Lung (tissue), 11 donors: ENCODE measurements at regions not wholly inside any gene's neighbourhood (a gene's known extent, or its start where the extent isn't known, plus 50 kb on each side); places are given as distances from the start of the nearest gene placed in this dataset.
A peak's percentile ranks its signal among the peaks of the same experiment; 100 is the strongest.

Experiments used
- ATAC-seq: fragments of 200-7000 bp; cut with Tn5 transposase; one replicate; pipeline ENCODE4 v1.9.1; 2020; ENCODE audit warnings: moderate number of reproducible peaks; ENCODE audit not compliant: insufficient read depth, low FRiP score
- DNase-seq, 3 donors: peaks; one replicate each; pipeline ENCODE4 v3.0.0-alpha.2; 2013 to 2017
- H3K27ac ChIP-seq, 2 donors: one replicate each; pipeline ENCODE4 v1.5.1; 2013; ENCODE audit warnings: mild to moderate bottlenecking in 2 of 2, moderate library complexity in 2 of 2, control low read depth in 1 of 2, inconsistent platforms in 1 of 2, low read depth in 1 of 2, low read length in 1 of 2
- H3K27me3 ChIP-seq, 3 donors: one replicate each; pipeline ENCODE4 v1.5.1; 2013; ENCODE audit warnings: low read length in 2 of 3; ENCODE audit not compliant: control insufficient read depth in 3 of 3, insufficient read depth in 3 of 3
- H3K36me3 ChIP-seq, 4 donors: one replicate each; pipeline ENCODE4 v1.5.1; 2013; ENCODE audit warnings: low read length in 4 of 4, mild to moderate bottlenecking in 1 of 4, moderate library complexity in 1 of 4; ENCODE audit not compliant: control insufficient read depth in 4 of 4, insufficient read depth in 4 of 4
- H3K4me1 ChIP-seq, 5 donors: one replicate each; pipeline ENCODE4 v1.5.1; 2013; ENCODE audit warnings: low read length in 5 of 5, mild to moderate bottlenecking in 2 of 5, moderate library complexity in 1 of 5; ENCODE audit not compliant: control insufficient read depth in 5 of 5, insufficient read depth in 5 of 5
- H3K4me3 ChIP-seq: one replicate; pipeline ENCODE4 v1.5.1; 2013; ENCODE audit warnings: mild to moderate bottlenecking, control low read depth, moderate library complexity
- H3K9ac ChIP-seq, 2 donors: one replicate each; pipeline ENCODE4 v1.5.1; 2013; ENCODE audit warnings: low read length in 2 of 2, control low read depth in 1 of 2; ENCODE audit not compliant: insufficient read depth in 1 of 2
- H3K9me3 ChIP-seq, 4 donors: one replicate each; pipeline ENCODE4 v1.5.1; 2013; ENCODE audit warnings: low read length in 3 of 4, mild to moderate bottlenecking in 1 of 4, moderate library complexity in 1 of 4; ENCODE audit not compliant: control insufficient read depth in 4 of 4, insufficient read depth in 3 of 4
- WGBS, 2 donors: extraction: QIAGEN DNeasy Blood & Tissue Kit; methylation state at CpG; one replicate each; pipeline ENCODE4 v1.1.7; 2013; 5-methylcytosine and 5-hydroxymethylcytosine counted together
- TF ChIP-seq, protein P1 (sequence below): IDR thresholded peaks from 2 replicates; pipeline ENCODE4 v1.5.1; 2012; ENCODE audit warnings: mild to moderate bottlenecking; ENCODE audit errors: control extremely low read depth, extremely low read depth
- donor health status: control.
- donor health status: control.
- donor health status: Bipolar disorder and iron deficiency.
- donor health status: healthy.
- donor health status: DM: yes; HTN: yes; CAD: no.

DNA sequence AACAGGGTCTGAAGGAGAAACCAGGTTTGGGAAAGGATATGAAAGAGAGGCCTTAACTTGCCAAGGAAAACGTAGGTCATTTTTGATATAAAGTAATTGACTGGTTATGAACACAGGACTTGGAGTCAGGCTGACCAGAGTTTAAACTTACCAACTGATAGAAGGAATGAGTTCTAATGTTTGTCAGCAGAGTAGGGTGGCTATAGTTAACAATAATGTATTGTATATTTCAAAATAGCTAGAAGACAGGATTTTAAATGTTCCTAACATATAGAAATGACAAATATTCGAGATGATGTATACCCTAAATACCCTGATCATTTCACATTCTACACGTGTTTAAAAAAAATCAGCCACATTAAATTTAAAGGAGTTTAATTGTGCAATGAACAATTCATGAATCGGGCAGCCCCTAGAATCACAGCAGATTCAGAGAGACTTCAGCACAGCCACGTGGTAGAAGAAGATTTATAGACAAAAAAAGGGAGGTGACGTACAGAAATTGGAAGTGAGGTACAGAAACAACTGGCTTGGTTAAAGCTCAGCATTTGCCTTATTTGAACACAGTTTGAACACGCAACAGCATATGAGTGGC, 52.5 kb upstream of the PLEKHG7 start:
- Histone ChIP-seq H3K27ac (no peak overlapping the region), H3K9me3 (no peaks in the 10 kb centered on the region), H3K4me3 (no peak overlapping the region), H3K9ac (no peak overlapping the region), H3K27me3 (no peaks in the 10 kb centered on the region), H3K36me3 (no peaks in the 10 kb centered on the region), H3K4me1 (peaks cover 0 to 2% (median 0%) of the 10 kb centered on the region in 5 donors)
- no peak for ATAC-seq
- TF ChIP-seq, protein P1, sequence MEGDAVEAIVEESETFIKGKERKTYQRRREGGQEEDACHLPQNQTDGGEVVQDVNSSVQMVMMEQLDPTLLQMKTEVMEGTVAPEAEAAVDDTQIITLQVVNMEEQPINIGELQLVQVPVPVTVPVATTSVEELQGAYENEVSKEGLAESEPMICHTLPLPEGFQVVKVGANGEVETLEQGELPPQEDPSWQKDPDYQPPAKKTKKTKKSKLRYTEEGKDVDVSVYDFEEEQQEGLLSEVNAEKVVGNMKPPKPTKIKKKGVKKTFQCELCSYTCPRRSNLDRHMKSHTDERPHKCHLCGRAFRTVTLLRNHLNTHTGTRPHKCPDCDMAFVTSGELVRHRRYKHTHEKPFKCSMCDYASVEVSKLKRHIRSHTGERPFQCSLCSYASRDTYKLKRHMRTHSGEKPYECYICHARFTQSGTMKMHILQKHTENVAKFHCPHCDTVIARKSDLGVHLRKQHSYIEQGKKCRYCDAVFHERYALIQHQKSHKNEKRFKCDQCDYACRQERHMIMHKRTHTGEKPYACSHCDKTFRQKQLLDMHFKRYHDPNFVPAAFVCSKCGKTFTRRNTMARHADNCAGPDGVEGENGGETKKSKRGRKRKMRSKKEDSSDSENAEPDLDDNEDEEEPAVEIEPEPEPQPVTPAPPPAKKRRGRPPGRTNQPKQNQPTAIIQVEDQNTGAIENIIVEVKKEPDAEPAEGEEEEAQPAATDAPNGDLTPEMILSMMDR: no peak
- 76 to 77% methylated on average over 7 of the region's 7 CpGs for WGBS, 2 donors
- no peak for DNase-seq

DNA sequence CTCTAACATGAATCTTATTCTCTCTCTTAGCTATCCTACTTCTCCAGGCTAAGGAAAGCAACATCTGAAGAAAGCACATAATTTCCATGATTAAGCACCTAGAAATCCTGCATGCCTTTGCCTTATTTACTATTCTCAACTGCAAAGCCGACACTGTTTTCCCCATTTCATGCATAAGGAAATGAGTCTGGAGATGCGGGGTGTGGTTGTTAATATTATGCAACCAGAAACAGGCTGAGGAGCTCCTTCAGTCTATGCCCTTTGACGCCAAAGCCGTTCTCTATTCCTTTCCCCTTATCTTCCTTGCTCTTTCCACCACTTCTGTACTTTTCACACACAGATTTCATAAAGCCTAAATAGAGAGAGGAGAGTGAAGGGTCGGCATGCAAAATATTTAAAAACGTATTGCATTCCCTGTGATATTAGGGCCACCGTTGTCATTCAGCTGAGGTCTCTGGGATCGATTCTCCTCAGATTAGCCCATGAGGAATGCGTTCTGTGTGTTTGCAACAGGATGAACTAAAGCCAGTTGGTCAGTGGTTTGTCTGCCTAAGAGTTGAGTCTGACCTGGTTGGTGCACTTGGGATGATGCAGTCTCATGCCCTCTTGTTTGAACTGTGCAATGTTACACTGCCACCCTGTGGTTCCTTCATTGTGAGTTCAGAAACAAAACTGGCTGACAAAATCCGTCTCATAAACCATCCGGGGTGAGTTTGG, 53.1 kb upstream of the PLEKHG7 start:
- peaks cover 0 to 2% (median 0%) of the 10 kb centered on the region in 5 donors for H3K4me1 ChIP-seq
- WGBS, 2 donors: 27 to 33% methylated on average over 11 of the region's 11 CpGs
- H3K9ac ChIP-seq: no peak overlapping the region
- no peak overlapping the region for H3K27ac ChIP-seq
- ATAC-seq (peak; percentile 86), DNase-seq (peak; percentile 67 to 92 (median 86))
- no peaks in the 10 kb centered on the region for H3K36me3 ChIP-seq
- H3K27me3 ChIP-seq: no peaks in the 10 kb centered on the region
- no peaks in the 10 kb centered on the region for H3K9me3 ChIP-seq
- TF ChIP-seq, protein P1: peak; percentile 53
- H3K4me3 ChIP-seq: no peak overlapping the region

DNA sequence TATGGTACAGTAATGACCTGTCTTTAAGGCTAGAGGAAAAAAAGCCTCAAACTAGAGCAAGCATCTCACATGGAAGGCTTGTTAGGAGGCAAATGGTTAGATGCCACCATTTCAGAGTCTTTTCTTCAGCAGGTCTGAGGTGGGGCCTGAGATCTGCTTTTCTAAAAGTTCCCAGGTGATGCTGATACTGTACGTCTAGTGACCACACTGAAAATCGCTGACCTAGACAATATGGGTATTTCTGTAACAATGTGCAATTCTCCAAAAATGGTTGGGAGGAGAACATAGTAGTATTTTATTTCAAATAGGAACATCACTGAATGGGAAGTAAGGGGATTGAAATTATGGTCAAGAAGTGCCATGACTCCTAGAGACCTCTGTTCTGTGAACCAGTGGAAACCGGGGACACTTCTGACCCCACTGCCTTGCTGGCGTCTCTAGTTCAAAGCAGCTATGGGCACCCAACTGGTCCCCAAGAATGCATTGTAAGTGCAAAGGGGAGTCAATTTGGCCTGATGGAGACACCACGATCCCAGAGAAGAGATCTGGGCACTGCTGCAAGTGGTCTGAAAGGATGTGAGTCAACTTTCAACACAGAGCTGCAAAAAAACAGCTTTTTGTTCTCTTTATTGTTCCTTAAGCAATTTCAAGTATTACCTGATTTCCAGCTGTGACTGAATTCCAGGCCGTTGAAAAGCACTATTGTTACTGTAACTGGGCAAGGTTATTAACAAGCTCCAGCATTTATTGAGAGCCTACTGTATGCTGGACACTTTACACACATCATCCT, 54.4 kb upstream of the PLEKHG7 start:
- ATAC-seq (no peak), DNase-seq (no peak)
- H3K27me3 ChIP-seq: no peaks in the 10 kb centered on the region
- peaks cover 0 to 2% (median 0%) of the 10 kb centered on the region in 5 donors for H3K4me1 ChIP-seq
- no peak overlapping the region for H3K9ac ChIP-seq
- no peaks in the 10 kb centered on the region for H3K36me3 ChIP-seq
- WGBS, 2 donors: 90 to 93% methylated on average over 6 of the region's 6 CpGs
- H3K4me3 ChIP-seq: no peak overlapping the region
- peaks cover 0 to 2% (median 0%) of the 10 kb centered on the region in 4 donors for H3K9me3 ChIP-seq
- TF ChIP-seq, protein P1: no peak
- no peak overlapping the region for H3K27ac ChIP-seq
